IMR-90 (cell line): ENCODE measurements at regions not wholly inside any gene's neighbourhood (a gene's known extent, or its start where the extent isn't known, plus 50 kb on each side); places are given as distances from the start of the nearest gene placed in this dataset.

Source experiments
- ATAC-seq: fragments of 200-7000 bp; cut with Tn5 transposase; 2 replicates; pipeline ENCODE4 v1.9.1; 2020; ENCODE audit warnings: low read depth, mild to moderate bottlenecking, moderate library complexity
- BruUV-seq: library from RNA; stranded (reverse); fragments of 400-500 nt; replicated peaks from 2 replicates; lab custom pipeline; 2021; lab: Mats Ljungman, UMichigan
- CTCF ChIA-PET: fragments of 300-600 bp; formaldehyde crosslinking; extraction: SDS; loops from one replicate; lab custom pipeline; 2021; ENCODE audit warnings: antibody characterized with exemption; lab: Yijun Ruan, JAX
- POLR2A ChIA-PET: fragments of 300-600 bp; sonication (Branson Sonifier 250); formaldehyde crosslinking; loops from one replicate; lab custom pipeline; 2022; ENCODE audit warnings: antibody characterized with exemption; ENCODE audit not compliant: unreplicated experiment; lab: Charles Lee
- DNase-seq: peaks from one replicate; pipeline ENCODE4 v3.0.0; 2013
- H2AFZ ChIP-seq: replicated peaks from 2 replicates; pipeline ENCODE3; 2013; ENCODE audit warnings: low read length, mild to moderate bottlenecking; ENCODE audit not compliant: poor library complexity
- H2AK5ac ChIP-seq: 2 replicates; pipeline ENCODE4 v1.6.1; 2013; ENCODE audit warnings: low read depth, low read length, inconsistent platforms
- H2AK9ac ChIP-seq: replicated peaks from 2 replicates; pipeline ENCODE3; 2013; ENCODE audit warnings: mild to moderate bottlenecking, low read depth, low read length, moderate library complexity; ENCODE audit not compliant: poor library complexity
- H2BK120ac ChIP-seq: 2 replicates; pipeline ENCODE4 v1.6.1; 2013; ENCODE audit warnings: low read depth, low read length, inconsistent platforms
- H2BK15ac ChIP-seq: 3 replicates; pipeline ENCODE4 v1.6.1; 2013; ENCODE audit warnings: low read depth, low read length, inconsistent platforms
- H2BK20ac ChIP-seq: 2 replicates; pipeline ENCODE4 v1.6.1; 2013; ENCODE audit warnings: low read depth, mild to moderate bottlenecking, inconsistent platforms, low read length, moderate library complexity
- H2BK5ac ChIP-seq: 2 replicates; pipeline ENCODE4 v1.6.1; 2013; ENCODE audit warnings: mild to moderate bottlenecking, low read depth, low read length, inconsistent platforms; ENCODE audit not compliant: poor library complexity, severe bottlenecking
- H3K14ac ChIP-seq: replicated peaks from 2 replicates; pipeline ENCODE4 v1.6.1; 2013; ENCODE audit warnings: low read depth, low read length, inconsistent platforms
- H3K18ac ChIP-seq: 2 replicates; pipeline ENCODE4 v1.6.1; 2013; ENCODE audit warnings: low read depth, low read length, control low read depth
- H3K23ac ChIP-seq: 2 replicates; pipeline ENCODE4 v1.6.1; 2013; ENCODE audit warnings: low read depth, low read length, inconsistent platforms
- H3K27ac ChIP-seq: 2 replicates; pipeline ENCODE4 v1.5.1; 2013; ENCODE audit warnings: mild to moderate bottlenecking, control low read depth, low read length; ENCODE audit not compliant: insufficient read depth
- H3K27me3 ChIP-seq: 2 replicates; pipeline ENCODE4 v1.6.1; 2013; ENCODE audit warnings: low read length; ENCODE audit not compliant: control insufficient read depth, insufficient read depth
- H3K36me3 ChIP-seq: 2 replicates; pipeline ENCODE4 v1.6.1; 2013; ENCODE audit warnings: low read length, mixed read lengths; ENCODE audit not compliant: control insufficient read depth, insufficient read depth
- H3K4ac ChIP-seq: 2 replicates; pipeline ENCODE4 v1.6.1; 2013; ENCODE audit warnings: low read depth, low read length, inconsistent platforms
- H3K4me1 ChIP-seq: 2 replicates; pipeline ENCODE4 v1.6.1; 2013; ENCODE audit warnings: low read length, mixed read lengths; ENCODE audit not compliant: control insufficient read depth, insufficient read depth
- H3K4me2 ChIP-seq: 2 replicates; pipeline ENCODE4 v1.6.1; 2013; ENCODE audit warnings: low read depth, mild to moderate bottlenecking, control low read depth, low read length, moderate library complexity
- H3K4me3 ChIP-seq: 2 replicates; pipeline ENCODE4 v1.5.1; 2013; ENCODE audit warnings: low read depth, mild to moderate bottlenecking, control low read depth, low read length, moderate library complexity; ENCODE audit not compliant: insufficient read depth
- H3K56ac ChIP-seq: 2 replicates; pipeline ENCODE4 v1.6.1; 2013; ENCODE audit warnings: low read length, inconsistent platforms; ENCODE audit not compliant: insufficient read depth; ENCODE audit errors: extremely low read depth
- H3K79me1 ChIP-seq, 2 experiments: 2 replicates each; pipeline ENCODE4 v1.6.1; 2013; ENCODE audit warnings: low read length in 2 of 2, inconsistent platforms in 1 of 2, low read depth in 1 of 2
- H3K9ac ChIP-seq: 2 replicates; pipeline ENCODE4 v1.6.1; 2013; ENCODE audit warnings: low read depth, low read length, control low read depth
- H3K9me1 ChIP-seq: 2 replicates; pipeline ENCODE4 v1.6.1; 2013; ENCODE audit warnings: low read length, inconsistent platforms; ENCODE audit not compliant: insufficient read depth
- H3K9me3 ChIP-seq: 2 replicates; pipeline ENCODE4 v1.6.1; 2013; ENCODE audit warnings: low read length; ENCODE audit not compliant: control insufficient read depth, insufficient read depth
- H4K20me1 ChIP-seq: 2 replicates; pipeline ENCODE4 v1.6.1; 2013; ENCODE audit warnings: low read length, inconsistent platforms; ENCODE audit not compliant: insufficient read depth
- H4K5ac ChIP-seq: 2 replicates; pipeline ENCODE4 v1.6.1; 2013; ENCODE audit warnings: mild to moderate bottlenecking, low read depth, low read length, control low read depth
- H4K8ac ChIP-seq, 2 experiments: 2 replicates each; pipeline ENCODE4 v1.6.1; 2013; ENCODE audit warnings: low read depth in 2 of 2, low read length in 2 of 2, control low read depth in 1 of 2, inconsistent platforms in 1 of 2
- H4K91ac ChIP-seq: 2 replicates; pipeline ENCODE4 v1.6.1; 2013; ENCODE audit warnings: low read depth, low read length, inconsistent platforms; ENCODE audit not compliant: insufficient read depth
- CHD1 ChIP-seq: IDR thresholded peaks from 2 replicates; pipeline ENCODE4 v1.6.1; 2012; ENCODE audit warnings: low read depth, low read length, improper control_type of control experiment
- FOS ChIP-seq: fragments of 150-350 bp; IDR thresholded peaks from 2 replicates; pipeline ENCODE4 v1.6.1; 2016; ENCODE audit warnings: low read depth, low read length
- MAZ ChIP-seq: IDR thresholded peaks from 2 replicates; pipeline ENCODE4 v1.6.1; 2012; ENCODE audit warnings: low read depth, mild to moderate bottlenecking, low read length, improper control_type of control experiment, moderate library complexity, borderline replicate concordance
- POLR2A ChIP-seq: IDR thresholded peaks from 2 replicates; pipeline ENCODE4 v1.6.1; 2012; ENCODE audit warnings: mild to moderate bottlenecking, low read depth, low read length
- RAD21 ChIP-seq: IDR thresholded peaks from 2 replicates; pipeline ENCODE4 v1.6.1; 2012; ENCODE audit warnings: low read length, improper control_type of control experiment
- RCOR1 ChIP-seq: IDR thresholded peaks from 2 replicates; pipeline ENCODE4 v1.6.1; 2012; ENCODE audit warnings: mild to moderate bottlenecking, low read length, improper control_type of control experiment; ENCODE audit not compliant: insufficient replicate concordance
- WGBS, 2 experiments: methylation state at CpG; one replicate each; pipeline versions ENCODE4 v1.1.5 to v1.1.7; 2013; ENCODE audit warnings: missing lambda C conversion rate in 2 of 2; ENCODE audit not compliant: insufficient read length in 1 of 2; ENCODE audit errors: extremely low coverage in 2 of 2; 5-methylcytosine and 5-hydroxymethylcytosine counted together
- dilution Hi-C: fragments of 300-500 bp; cut with HindIII; formaldehyde crosslinking; loops from one replicate; pipeline ENCODE4 v1.14.3; 2018; ENCODE audit warnings: low sequenced_read_pairs; ENCODE audit not compliant: unreplicated experiment
- in situ Hi-C: fragments of 300-500 bp; cut with MboI; formaldehyde crosslinking; loops from 3 replicates; pipeline ENCODE4 v1.14.3; 2019; ENCODE audit warnings: low sequenced_read_pairs, inconsistent platforms, mixed read lengths
- intact Hi-C: fragments of 100-400 bp; cut with micrococcal nuclease; formaldehyde crosslinking; loops from 2 replicates; pipeline ENCODE4 v1.10.0; 2022
- TF ChIP-seq, protein P1 (sequence below): fragments of 150-350 bp; IDR thresholded peaks from 2 replicates; pipeline ENCODE4 v1.6.1; 2016; ENCODE audit warnings: low read depth, mild to moderate bottlenecking, low read length, moderate library complexity, borderline replicate concordance

GRCh38 chr2:160916300-160916699 is 243.9 kb upstream of the TANK start:
- H3K4ac ChIP-seq = no peak overlapping the region
- no peak overlapping the region for H2AK5ac ChIP-seq
- no CpG with 5 or more reads among the region's 1 CpG for WGBS, 2 experiments
- no peaks in the 10 kb centered on the region for H3K9me3 ChIP-seq
- H3K4me2 ChIP-seq = no peak overlapping the region
- H3K27ac ChIP-seq = no peak overlapping the region
- no peaks in the 10 kb centered on the region for H3K36me3 ChIP-seq
- intact Hi-C loops (no loop called here), in situ Hi-C loops (no loop called here), dilution Hi-C loops (no loop called here)
- H2BK15ac ChIP-seq = no peak overlapping the region
- H3K56ac ChIP-seq = no peak overlapping the region
- CTCF ChIA-PET = interaction anchor here (0.6 kb wide), 1 partner anchor 406 kb away, joined by 4 read pairs; no protein-coding TSS in a partner anchor
- H3K23ac ChIP-seq = no peak overlapping the region
- ATAC-seq (0 out of 2 replicates have a peak, but pooled peaks have one; percentile 10), DNase-seq (peak; percentile 79)
- no peak overlapping the region for H4K5ac ChIP-seq
- no peak overlapping the region for H2BK120ac ChIP-seq
- H4K91ac ChIP-seq = no peak overlapping the region
- no peak overlapping the region for H2AK9ac ChIP-seq
- H2BK5ac ChIP-seq = peak overlapping the region; percentile 26
- POLR2A ChIA-PET = interaction anchor here (0.7 kb wide), 1 partner anchor 108 kb away, joined by 5 read pairs; no protein-coding TSS in a partner anchor
- H2AFZ ChIP-seq = no peak overlapping the region
- H3K79me1 ChIP-seq = no peaks in the 10 kb centered on the region
- peaks cover 11% of the 10 kb centered on the region for H3K4me1 ChIP-seq
- TF ChIP-seq FOS = no peak
- TF ChIP-seq, protein P1, sequence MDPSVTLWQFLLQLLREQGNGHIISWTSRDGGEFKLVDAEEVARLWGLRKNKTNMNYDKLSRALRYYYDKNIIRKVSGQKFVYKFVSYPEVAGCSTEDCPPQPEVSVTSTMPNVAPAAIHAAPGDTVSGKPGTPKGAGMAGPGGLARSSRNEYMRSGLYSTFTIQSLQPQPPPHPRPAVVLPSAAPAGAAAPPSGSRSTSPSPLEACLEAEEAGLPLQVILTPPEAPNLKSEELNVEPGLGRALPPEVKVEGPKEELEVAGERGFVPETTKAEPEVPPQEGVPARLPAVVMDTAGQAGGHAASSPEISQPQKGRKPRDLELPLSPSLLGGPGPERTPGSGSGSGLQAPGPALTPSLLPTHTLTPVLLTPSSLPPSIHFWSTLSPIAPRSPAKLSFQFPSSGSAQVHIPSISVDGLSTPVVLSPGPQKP = no peak
- TF ChIP-seq RCOR1 = no peak
- no peak for TF ChIP-seq RAD21
- TF ChIP-seq POLR2A = no peak
- TF ChIP-seq MAZ = no peak
- TF ChIP-seq CHD1 = no peak
- BruUV-seq = no TSS peak
- no peak overlapping the region for H3K4me3 ChIP-seq
- no peak overlapping the region for H2BK20ac ChIP-seq
- H4K20me1 ChIP-seq = no peaks in the 10 kb centered on the region
- no peak overlapping the region for H3K14ac ChIP-seq
- no peak overlapping the region for H3K9ac ChIP-seq
- H3K9me1 ChIP-seq = no peaks in the 10 kb centered on the region
- H3K18ac ChIP-seq = no peak overlapping the region
- no peaks in the 10 kb centered on the region for H3K27me3 ChIP-seq
- no peak overlapping the region for H4K8ac ChIP-seq
